ENCODE measurements at regions not wholly inside any gene's neighbourhood (a gene's known extent, or its start where the extent isn't known, plus 50 kb on each side); places are given as distances from the start of the nearest gene placed in this dataset.

GRCh38 chr3:66912306-66912705 is 85.8 kb upstream of the KBTBD8 start:
- no peaks in the 10 kb centered on the region; a peak in 1 of 4 replicates for H3K27me3 ChIP-seq (replicated peaks in 1 of 2; ENCODE audit: control insufficient read depth in 2 of 2, insufficient read depth in 2 of 2, low read length in 1 of 2)
- SMC1A ChIA-PET (ENCODE audit: uncharacterized antibody, unreplicated experiment), result interaction anchor here (0.5 kb wide), 1 partner anchor 593 kb away, joined by 3 read pairs; no protein-coding TSS in a partner anchor
- no peaks in the 10 kb centered on the region for H3K4me1 ChIP-seq (ENCODE audit: control insufficient read depth, insufficient read depth, low read length)
- BruUV-seq (replicated peaks), result no TSS peak
- H2AFZ ChIP-seq (ENCODE audit: control insufficient read depth, low read depth, low read length), result no peak overlapping the region
- H3K36me3 ChIP-seq (ENCODE audit: control insufficient read depth in 2 of 2, insufficient read depth in 2 of 2, low read length in 1 of 2), result no peaks in the 10 kb centered on the region
- DNase-seq (ENCODE audit: low read depth, low spot score) (no peak), FAIRE-seq (no peak), ATAC-seq (no peak)
- no peaks in the 10 kb centered on the region for H3K9me3 ChIP-seq (replicated peaks; ENCODE audit: control insufficient read depth, insufficient read depth, low read length)
- CTCF ChIA-PET, result no interaction called here
- no peak for TF ChIP-seq CBFB (IDR thresholded peaks at IDR 0.05; ENCODE audit: low read depth)
- no peak for TF ChIP-seq NKRF (conservative IDR thresholded peaks at IDR 0.05)
- TF ChIP-seq SRF (IDR thresholded peaks at IDR 0.05; ENCODE audit: low read depth in 2 of 2, low read length in 2 of 2), result no peak
- H3K4me3 ChIP-seq, result no peak overlapping the region
- in situ Hi-C loops (cut with MboI), result no loop called here
- H3K9ac ChIP-seq (ENCODE audit: control insufficient read depth, insufficient read depth, low read length), result no peak overlapping the region
- no peaks in the 10 kb centered on the region for H3K79me2 ChIP-seq (ENCODE audit: control insufficient read depth, insufficient read depth, low read length)
- RAD21 ChIA-PET (ENCODE audit: unreplicated experiment), result no interaction called here
- no peaks in the 10 kb centered on the region for H4K20me1 ChIP-seq (ENCODE audit: control insufficient read depth, insufficient read depth)
- intact Hi-C loops (cut with micrococcal nuclease; ENCODE audit: unreplicated experiment), result no loop called here
- POLR2A ChIA-PET, result no interaction called here
- H3K27ac ChIP-seq (ENCODE audit: control insufficient read depth, insufficient read depth), result no peak overlapping the region
- H3K4me2 ChIP-seq (ENCODE audit: control insufficient read depth, insufficient read depth), result no peak overlapping the region

- no peaks in the 10 kb centered on the region for H3K4me1 ChIP-seq (ENCODE audit: control insufficient read depth, insufficient read depth, low read length)
- H3K79me2 ChIP-seq (ENCODE audit: control insufficient read depth, insufficient read depth, low read length), result no peaks in the 10 kb centered on the region
- RAD21 ChIA-PET (ENCODE audit: unreplicated experiment), result no interaction called here
- H3K4me3 ChIP-seq, result no peak overlapping the region
- no peak for DNase-seq (ENCODE audit: low read depth, low spot score)
- POLR2A ChIA-PET, result no interaction called here
- intact Hi-C loops (cut with micrococcal nuclease; ENCODE audit: unreplicated experiment) (no loop called here), in situ Hi-C loops (cut with MboI) (no loop called here)
- SMC1A ChIA-PET (ENCODE audit: uncharacterized antibody, unreplicated experiment), result no interaction called here
- no peak overlapping the region for H3K27ac ChIP-seq (ENCODE audit: control insufficient read depth, insufficient read depth)
- H3K36me3 ChIP-seq (ENCODE audit: control insufficient read depth in 2 of 2, insufficient read depth in 2 of 2, low read length in 1 of 2), result no peaks in the 10 kb centered on the region
- no peak overlapping the region for H3K4me2 ChIP-seq (ENCODE audit: control insufficient read depth, insufficient read depth)
- H3K9me3 ChIP-seq (replicated peaks; ENCODE audit: control insufficient read depth, insufficient read depth, low read length), result no peaks in the 10 kb centered on the region
- BruUV-seq (replicated peaks), result no TSS peak
- ATAC-seq, result no peak
- CTCF ChIA-PET, result interaction anchor here (0.6 to 1.1 kb wide), 3 partner anchors 17 to 1466 kb away, joined by 3 read pairs; no protein-coding TSS in a partner anchor
- H3K27me3 ChIP-seq (replicated peaks in 1 of 2; ENCODE audit: control insufficient read depth in 2 of 2, insufficient read depth in 2 of 2, low read length in 1 of 2), result no peaks in the 10 kb centered on the region
- H3K9ac ChIP-seq (ENCODE audit: control insufficient read depth, insufficient read depth, low read length), result no peak overlapping the region
- no peaks in the 10 kb centered on the region for H4K20me1 ChIP-seq (ENCODE audit: control insufficient read depth, insufficient read depth)
- WGBS (ENCODE audit: insufficient coverage, insufficient replicate concordance, low lambda C conversion rate, missing lambda C conversion rate), result 43% methylated on average over 2 of the region's 2 CpGs
- no peak overlapping the region for H2AFZ ChIP-seq (ENCODE audit: control insufficient read depth, low read depth, low read length)
- no peak for FAIRE-seq
- TF ChIP-seq TCF12 (IDR thresholded peaks at IDR 0.05; ENCODE audit: low read depth, low read length), result no peak
- TF ChIP-seq, protein P1, sequence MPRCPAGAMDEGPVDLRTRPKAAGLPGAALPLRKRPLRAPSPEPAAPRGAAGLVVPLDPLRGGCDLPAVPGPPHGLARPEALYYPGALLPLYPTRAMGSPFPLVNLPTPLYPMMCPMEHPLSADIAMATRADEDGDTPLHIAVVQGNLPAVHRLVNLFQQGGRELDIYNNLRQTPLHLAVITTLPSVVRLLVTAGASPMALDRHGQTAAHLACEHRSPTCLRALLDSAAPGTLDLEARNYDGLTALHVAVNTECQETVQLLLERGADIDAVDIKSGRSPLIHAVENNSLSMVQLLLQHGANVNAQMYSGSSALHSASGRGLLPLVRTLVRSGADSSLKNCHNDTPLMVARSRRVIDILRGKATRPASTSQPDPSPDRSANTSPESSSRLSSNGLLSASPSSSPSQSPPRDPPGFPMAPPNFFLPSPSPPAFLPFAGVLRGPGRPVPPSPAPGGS (IDR thresholded peaks at IDR 0.05; ENCODE audit: borderline replicate concordance, insufficient read depth, low read depth, low read length, poor library complexity, severe bottlenecking), result no peak
- no peak for TF ChIP-seq NR2F1 (conservative IDR thresholded peaks at IDR 0.05)
- no peak for TF ChIP-seq PML (IDR thresholded peaks at IDR 0.05; ENCODE audit: low read length)
- TF ChIP-seq CTCF (IDR thresholded peaks at IDR 0.05 in 2 of 3, conservative IDR thresholded peaks at IDR 0.05 in 1 of 3; ENCODE audit: control insufficient read depth in 2 of 3, extremely low read depth in 1 of 3, insufficient read depth in 1 of 3, low read depth in 3 of 3, low read length in 3 of 3), result no peak
These were observed 76.0 kb upstream of the KBTBD8 start for GRCh38 chr3:66922058-66922457.

All from GM12878 (cell line).